ENCODE measurements at regions not wholly inside any gene's neighbourhood (a gene's known extent, or its start where the extent isn't known, plus 50 kb on each side); places are given as distances from the start of the nearest gene placed in this dataset.

GRCh38 chr4:62896721-62897120, 1512.5 kb downstream of the TECRL start:
- no peak for TF ChIP-seq POLR2AphosphoS5 (IDR thresholded peaks at IDR 0.05; ENCODE audit: low read depth, low read length)
- TF ChIP-seq GATA2 (CRISPR knock-in tag; IDR thresholded peaks at IDR 0.05), result no peak
- no peak for TF ChIP-seq PBX3 (IDR thresholded peaks at IDR 0.05)
- TF ChIP-seq SIN3A (IDR thresholded peaks at IDR 0.05; ENCODE audit: borderline replicate concordance, low read depth, low read length), result no peak
- TF ChIP-seq CTCF (IDR thresholded peaks at IDR 0.05), result no peak
- TF ChIP-seq MEF2A (IDR thresholded peaks at IDR 0.05; ENCODE audit: borderline replicate concordance, low read depth), result no peak
- no peak for TF ChIP-seq FOXM1 (IDR thresholded peaks at IDR 0.05; ENCODE audit: low read depth)
- TF ChIP-seq CHD2 (IDR thresholded peaks at IDR 0.05; ENCODE audit: low read length, partially characterized antibody), result no peak
- no peak for TF ChIP-seq GABPA (IDR thresholded peaks at IDR 0.05; ENCODE audit: low read depth)
- TF ChIP-seq TAF1 (IDR thresholded peaks at IDR 0.05; ENCODE audit: borderline replicate concordance, low read depth, low read length), result no peak
- TF ChIP-seq FOSL2 (IDR thresholded peaks at IDR 0.05; ENCODE audit: borderline replicate concordance, low read depth), result no peak
- TF ChIP-seq, protein P1, sequence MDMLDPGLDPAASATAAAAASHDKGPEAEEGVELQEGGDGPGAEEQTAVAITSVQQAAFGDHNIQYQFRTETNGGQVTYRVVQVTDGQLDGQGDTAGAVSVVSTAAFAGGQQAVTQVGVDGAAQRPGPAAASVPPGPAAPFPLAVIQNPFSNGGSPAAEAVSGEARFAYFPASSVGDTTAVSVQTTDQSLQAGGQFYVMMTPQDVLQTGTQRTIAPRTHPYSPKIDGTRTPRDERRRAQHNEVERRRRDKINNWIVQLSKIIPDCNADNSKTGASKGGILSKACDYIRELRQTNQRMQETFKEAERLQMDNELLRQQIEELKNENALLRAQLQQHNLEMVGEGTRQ (IDR thresholded peaks at IDR 0.05; ENCODE audit: borderline replicate concordance, low read depth, low read length), result no peak
- TF ChIP-seq NRF1 (IDR thresholded peaks at IDR 0.05; ENCODE audit: low read depth, low read length), result no peak
